WTC11 (cell line): ENCODE measurements at regions not wholly inside any gene's neighbourhood (a gene's known extent, or its start where the extent isn't known, plus 50 kb on each side); places are given as distances from the start of the nearest gene placed in this dataset.

ENCODE experiments used
- ATF1 ChIP-seq: sonication (generic); formaldehyde crosslinking; IDR thresholded peaks from 2 replicates; pipeline ENCODE4 v1.8.1; 2023; ENCODE audit warnings: mild to moderate bottlenecking, moderate library complexity, missing genetic modification reagents
- FOXK1 ChIP-seq: sonication (generic); formaldehyde crosslinking; IDR thresholded peaks from 2 replicates; pipeline ENCODE4 v1.8.0; 2022; ENCODE audit warnings: mild to moderate bottlenecking, moderate library complexity, missing genetic modification reagents
- IRF2 ChIP-seq: sonication (generic); formaldehyde crosslinking; IDR thresholded peaks from 2 replicates; pipeline ENCODE4 v1.8.0; 2022; ENCODE audit warnings: low read depth, missing genetic modification reagents, borderline replicate concordance
- JUN ChIP-seq: sonication (generic); formaldehyde crosslinking; IDR thresholded peaks from 2 replicates; pipeline ENCODE4 v1.8.0; 2023; ENCODE audit warnings: mild to moderate bottlenecking, missing genetic modification reagents
- PRRX2 ChIP-seq: fragments of 250-450 bp; sonication (Bioruptor Pico); IDR thresholded peaks from 2 replicates; pipeline ENCODE4 v1.8.0; 2021; ENCODE audit warnings: mild to moderate bottlenecking
- SP1 ChIP-seq: sonication (generic); formaldehyde crosslinking; conservative IDR thresholded peaks from 2 replicates; pipeline ENCODE4 v1.8.1; 2022; ENCODE audit warnings: missing genetic modification reagents
- ZNF416 ChIP-seq: fragments of 250-450 bp; sonication (Bioruptor Pico); IDR thresholded peaks from 2 replicates; pipeline ENCODE4 v1.9.0; 2021; ENCODE audit warnings: mild to moderate bottlenecking, inconsistent platforms
- TF ChIP-seq, protein P1 (sequence below): fragments of 200-600 bp; IDR thresholded peaks from 2 replicates; pipeline ENCODE4 v1.8.0; 2022; ENCODE audit warnings: antibody characterized with exemption
- TF ChIP-seq, protein P2 (sequence below): sonication (generic); formaldehyde crosslinking; IDR thresholded peaks from 2 replicates; pipeline ENCODE4 v1.8.0; 2022; ENCODE audit warnings: mild to moderate bottlenecking, missing genetic modification reagents
- TF ChIP-seq, protein P3 (sequence below): sonication (generic); formaldehyde crosslinking; IDR thresholded peaks from 2 replicates; pipeline ENCODE4 v1.8.0; 2022; ENCODE audit warnings: mild to moderate bottlenecking, missing genetic modification reagents
- TF ChIP-seq, protein P4 (sequence below): sonication (generic); formaldehyde crosslinking; IDR thresholded peaks from 2 replicates; pipeline ENCODE4 v1.8.0; 2022; ENCODE audit warnings: mild to moderate bottlenecking, missing genetic modification reagents
- TF ChIP-seq, protein P5 (sequence below): sonication (generic); formaldehyde crosslinking; IDR thresholded peaks from 2 replicates; pipeline ENCODE4 v1.8.0; 2023; ENCODE audit warnings: missing genetic modification reagents, mild to moderate bottlenecking, borderline replicate concordance
- TF ChIP-seq, protein P6 (sequence below): sonication (generic); formaldehyde crosslinking; IDR thresholded peaks from 2 replicates; pipeline ENCODE4 v1.8.1; 2022; ENCODE audit warnings: missing genetic modification reagents, borderline replicate concordance
- TF ChIP-seq, protein P7 (sequence below): fragments of 250-450 bp; sonication (Bioruptor Pico); IDR thresholded peaks from 2 replicates; pipeline ENCODE4 v1.9.0; 2021; ENCODE audit warnings: mild to moderate bottlenecking, borderline replicate concordance

DNA sequence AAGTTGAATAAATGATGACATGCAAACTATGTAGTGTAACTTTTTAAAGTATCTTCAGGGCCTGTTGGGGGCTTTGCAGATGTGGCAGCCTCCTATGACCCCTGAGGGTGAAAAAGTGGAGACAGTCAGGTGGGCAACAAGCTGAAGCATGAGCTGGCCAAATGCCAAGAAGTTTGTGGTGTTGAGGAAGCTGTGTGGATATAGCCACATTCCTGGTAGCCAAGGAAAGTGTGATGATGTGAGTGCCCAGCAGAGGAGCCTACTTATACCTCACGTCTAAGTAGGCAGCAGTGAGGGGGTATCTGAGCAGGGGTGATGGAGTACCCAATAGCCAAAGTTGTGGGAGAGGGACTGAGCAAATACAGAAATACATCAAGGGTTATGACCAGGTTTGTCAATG lies 621.2 kb upstream of the CDH6 start:
- TF ChIP-seq PRRX2 = no peak
- TF ChIP-seq, protein P1, sequence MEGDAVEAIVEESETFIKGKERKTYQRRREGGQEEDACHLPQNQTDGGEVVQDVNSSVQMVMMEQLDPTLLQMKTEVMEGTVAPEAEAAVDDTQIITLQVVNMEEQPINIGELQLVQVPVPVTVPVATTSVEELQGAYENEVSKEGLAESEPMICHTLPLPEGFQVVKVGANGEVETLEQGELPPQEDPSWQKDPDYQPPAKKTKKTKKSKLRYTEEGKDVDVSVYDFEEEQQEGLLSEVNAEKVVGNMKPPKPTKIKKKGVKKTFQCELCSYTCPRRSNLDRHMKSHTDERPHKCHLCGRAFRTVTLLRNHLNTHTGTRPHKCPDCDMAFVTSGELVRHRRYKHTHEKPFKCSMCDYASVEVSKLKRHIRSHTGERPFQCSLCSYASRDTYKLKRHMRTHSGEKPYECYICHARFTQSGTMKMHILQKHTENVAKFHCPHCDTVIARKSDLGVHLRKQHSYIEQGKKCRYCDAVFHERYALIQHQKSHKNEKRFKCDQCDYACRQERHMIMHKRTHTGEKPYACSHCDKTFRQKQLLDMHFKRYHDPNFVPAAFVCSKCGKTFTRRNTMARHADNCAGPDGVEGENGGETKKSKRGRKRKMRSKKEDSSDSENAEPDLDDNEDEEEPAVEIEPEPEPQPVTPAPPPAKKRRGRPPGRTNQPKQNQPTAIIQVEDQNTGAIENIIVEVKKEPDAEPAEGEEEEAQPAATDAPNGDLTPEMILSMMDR = no peak
- TF ChIP-seq ZNF416 (CRISPR knock-in tag) = no peak
- TF ChIP-seq FOXK1 (CRISPR knock-in tag) = no peak
- TF ChIP-seq, protein P2, sequence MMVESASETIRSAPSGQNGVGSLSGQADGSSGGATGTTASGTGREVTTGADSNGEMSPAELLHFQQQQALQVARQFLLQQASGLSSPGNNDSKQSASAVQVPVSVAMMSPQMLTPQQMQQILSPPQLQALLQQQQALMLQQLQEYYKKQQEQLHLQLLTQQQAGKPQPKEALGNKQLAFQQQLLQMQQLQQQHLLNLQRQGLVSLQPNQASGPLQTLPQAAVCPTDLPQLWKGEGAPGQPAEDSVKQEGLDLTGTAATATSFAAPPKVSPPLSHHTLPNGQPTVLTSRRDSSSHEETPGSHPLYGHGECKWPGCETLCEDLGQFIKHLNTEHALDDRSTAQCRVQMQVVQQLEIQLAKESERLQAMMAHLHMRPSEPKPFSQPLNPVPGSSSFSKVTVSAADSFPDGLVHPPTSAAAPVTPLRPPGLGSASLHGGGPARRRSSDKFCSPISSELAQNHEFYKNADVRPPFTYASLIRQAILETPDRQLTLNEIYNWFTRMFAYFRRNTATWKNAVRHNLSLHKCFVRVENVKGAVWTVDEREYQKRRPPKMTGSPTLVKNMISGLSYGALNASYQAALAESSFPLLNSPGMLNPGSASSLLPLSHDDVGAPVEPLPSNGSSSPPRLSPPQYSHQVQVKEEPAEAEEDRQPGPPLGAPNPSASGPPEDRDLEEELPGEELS (CRISPR knock-in tag) = no peak
- TF ChIP-seq, protein P3, sequence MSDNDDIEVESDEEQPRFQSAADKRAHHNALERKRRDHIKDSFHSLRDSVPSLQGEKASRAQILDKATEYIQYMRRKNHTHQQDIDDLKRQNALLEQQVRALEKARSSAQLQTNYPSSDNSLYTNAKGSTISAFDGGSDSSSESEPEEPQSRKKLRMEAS (CRISPR knock-in tag) = no peak
- TF ChIP-seq, protein P4, sequence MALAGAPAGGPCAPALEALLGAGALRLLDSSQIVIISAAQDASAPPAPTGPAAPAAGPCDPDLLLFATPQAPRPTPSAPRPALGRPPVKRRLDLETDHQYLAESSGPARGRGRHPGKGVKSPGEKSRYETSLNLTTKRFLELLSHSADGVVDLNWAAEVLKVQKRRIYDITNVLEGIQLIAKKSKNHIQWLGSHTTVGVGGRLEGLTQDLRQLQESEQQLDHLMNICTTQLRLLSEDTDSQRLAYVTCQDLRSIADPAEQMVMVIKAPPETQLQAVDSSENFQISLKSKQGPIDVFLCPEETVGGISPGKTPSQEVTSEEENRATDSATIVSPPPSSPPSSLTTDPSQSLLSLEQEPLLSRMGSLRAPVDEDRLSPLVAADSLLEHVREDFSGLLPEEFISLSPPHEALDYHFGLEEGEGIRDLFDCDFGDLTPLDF (CRISPR knock-in tag) = no peak
- TF ChIP-seq ATF1 (CRISPR knock-in tag) = no peak
- TF ChIP-seq, protein P5, sequence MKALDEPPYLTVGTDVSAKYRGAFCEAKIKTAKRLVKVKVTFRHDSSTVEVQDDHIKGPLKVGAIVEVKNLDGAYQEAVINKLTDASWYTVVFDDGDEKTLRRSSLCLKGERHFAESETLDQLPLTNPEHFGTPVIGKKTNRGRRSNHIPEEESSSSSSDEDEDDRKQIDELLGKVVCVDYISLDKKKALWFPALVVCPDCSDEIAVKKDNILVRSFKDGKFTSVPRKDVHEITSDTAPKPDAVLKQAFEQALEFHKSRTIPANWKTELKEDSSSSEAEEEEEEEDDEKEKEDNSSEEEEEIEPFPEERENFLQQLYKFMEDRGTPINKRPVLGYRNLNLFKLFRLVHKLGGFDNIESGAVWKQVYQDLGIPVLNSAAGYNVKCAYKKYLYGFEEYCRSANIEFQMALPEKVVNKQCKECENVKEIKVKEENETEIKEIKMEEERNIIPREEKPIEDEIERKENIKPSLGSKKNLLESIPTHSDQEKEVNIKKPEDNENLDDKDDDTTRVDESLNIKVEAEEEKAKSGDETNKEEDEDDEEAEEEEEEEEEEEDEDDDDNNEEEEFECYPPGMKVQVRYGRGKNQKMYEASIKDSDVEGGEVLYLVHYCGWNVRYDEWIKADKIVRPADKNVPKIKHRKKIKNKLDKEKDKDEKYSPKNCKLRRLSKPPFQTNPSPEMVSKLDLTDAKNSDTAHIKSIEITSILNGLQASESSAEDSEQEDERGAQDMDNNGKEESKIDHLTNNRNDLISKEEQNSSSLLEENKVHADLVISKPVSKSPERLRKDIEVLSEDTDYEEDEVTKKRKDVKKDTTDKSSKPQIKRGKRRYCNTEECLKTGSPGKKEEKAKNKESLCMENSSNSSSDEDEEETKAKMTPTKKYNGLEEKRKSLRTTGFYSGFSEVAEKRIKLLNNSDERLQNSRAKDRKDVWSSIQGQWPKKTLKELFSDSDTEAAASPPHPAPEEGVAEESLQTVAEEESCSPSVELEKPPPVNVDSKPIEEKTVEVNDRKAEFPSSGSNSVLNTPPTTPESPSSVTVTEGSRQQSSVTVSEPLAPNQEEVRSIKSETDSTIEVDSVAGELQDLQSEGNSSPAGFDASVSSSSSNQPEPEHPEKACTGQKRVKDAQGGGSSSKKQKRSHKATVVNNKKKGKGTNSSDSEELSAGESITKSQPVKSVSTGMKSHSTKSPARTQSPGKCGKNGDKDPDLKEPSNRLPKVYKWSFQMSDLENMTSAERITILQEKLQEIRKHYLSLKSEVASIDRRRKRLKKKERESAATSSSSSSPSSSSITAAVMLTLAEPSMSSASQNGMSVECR (CRISPR knock-in tag) = no peak
- TF ChIP-seq, protein P6, sequence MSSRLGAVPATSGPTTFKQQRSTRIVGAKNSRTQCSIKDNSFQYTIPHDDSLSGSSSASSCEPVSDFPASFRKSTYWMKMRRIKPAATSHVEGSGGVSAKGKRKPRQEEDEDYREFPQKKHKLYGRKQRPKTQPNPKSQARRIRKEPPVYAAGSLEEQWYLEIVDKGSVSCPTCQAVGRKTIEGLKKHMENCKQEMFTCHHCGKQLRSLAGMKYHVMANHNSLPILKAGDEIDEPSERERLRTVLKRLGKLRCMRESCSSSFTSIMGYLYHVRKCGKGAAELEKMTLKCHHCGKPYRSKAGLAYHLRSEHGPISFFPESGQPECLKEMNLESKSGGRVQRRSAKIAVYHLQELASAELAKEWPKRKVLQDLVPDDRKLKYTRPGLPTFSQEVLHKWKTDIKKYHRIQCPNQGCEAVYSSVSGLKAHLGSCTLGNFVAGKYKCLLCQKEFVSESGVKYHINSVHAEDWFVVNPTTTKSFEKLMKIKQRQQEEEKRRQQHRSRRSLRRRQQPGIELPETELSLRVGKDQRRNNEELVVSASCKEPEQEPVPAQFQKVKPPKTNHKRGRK (CRISPR knock-in tag) = no peak
- TF ChIP-seq JUN (CRISPR knock-in tag) = no peak
- TF ChIP-seq, protein P7, sequence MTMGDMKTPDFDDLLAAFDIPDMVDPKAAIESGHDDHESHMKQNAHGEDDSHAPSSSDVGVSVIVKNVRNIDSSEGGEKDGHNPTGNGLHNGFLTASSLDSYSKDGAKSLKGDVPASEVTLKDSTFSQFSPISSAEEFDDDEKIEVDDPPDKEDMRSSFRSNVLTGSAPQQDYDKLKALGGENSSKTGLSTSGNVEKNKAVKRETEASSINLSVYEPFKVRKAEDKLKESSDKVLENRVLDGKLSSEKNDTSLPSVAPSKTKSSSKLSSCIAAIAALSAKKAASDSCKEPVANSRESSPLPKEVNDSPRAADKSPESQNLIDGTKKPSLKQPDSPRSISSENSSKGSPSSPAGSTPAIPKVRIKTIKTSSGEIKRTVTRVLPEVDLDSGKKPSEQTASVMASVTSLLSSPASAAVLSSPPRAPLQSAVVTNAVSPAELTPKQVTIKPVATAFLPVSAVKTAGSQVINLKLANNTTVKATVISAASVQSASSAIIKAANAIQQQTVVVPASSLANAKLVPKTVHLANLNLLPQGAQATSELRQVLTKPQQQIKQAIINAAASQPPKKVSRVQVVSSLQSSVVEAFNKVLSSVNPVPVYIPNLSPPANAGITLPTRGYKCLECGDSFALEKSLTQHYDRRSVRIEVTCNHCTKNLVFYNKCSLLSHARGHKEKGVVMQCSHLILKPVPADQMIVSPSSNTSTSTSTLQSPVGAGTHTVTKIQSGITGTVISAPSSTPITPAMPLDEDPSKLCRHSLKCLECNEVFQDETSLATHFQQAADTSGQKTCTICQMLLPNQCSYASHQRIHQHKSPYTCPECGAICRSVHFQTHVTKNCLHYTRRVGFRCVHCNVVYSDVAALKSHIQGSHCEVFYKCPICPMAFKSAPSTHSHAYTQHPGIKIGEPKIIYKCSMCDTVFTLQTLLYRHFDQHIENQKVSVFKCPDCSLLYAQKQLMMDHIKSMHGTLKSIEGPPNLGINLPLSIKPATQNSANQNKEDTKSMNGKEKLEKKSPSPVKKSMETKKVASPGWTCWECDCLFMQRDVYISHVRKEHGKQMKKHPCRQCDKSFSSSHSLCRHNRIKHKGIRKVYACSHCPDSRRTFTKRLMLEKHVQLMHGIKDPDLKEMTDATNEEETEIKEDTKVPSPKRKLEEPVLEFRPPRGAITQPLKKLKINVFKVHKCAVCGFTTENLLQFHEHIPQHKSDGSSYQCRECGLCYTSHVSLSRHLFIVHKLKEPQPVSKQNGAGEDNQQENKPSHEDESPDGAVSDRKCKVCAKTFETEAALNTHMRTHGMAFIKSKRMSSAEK (CRISPR knock-in tag) = no peak
- no peak for TF ChIP-seq SP1 (CRISPR knock-in tag)
- no peak for TF ChIP-seq IRF2
